Keratinocyte (primary cell): ENCODE measurements at regions not wholly inside any gene's neighbourhood (a gene's known extent, or its start where the extent isn't known, plus 50 kb on each side); places are given as distances from the start of the nearest gene placed in this dataset.

Source experiments
- DNase-seq: peaks from one replicate; pipeline ENCODE4 v3.0.0-alpha.2; 2011; ENCODE audit warnings: low read depth, missing footprints, low spot score
- FAIRE-seq: peaks from 2 replicates; lab custom pipeline; 2011; peaks lifted over from hg19 to GRCh38; lab: Jason Lieb, UNC
- H2AFZ ChIP-seq: 2 replicates; pipeline ENCODE4 v1.6.0; 2012; ENCODE audit warnings: low read length, control low read depth, inconsistent platforms; ENCODE audit not compliant: control insufficient read depth
- H3K27ac ChIP-seq: 2 replicates; pipeline ENCODE4 v1.5.1; 2011; ENCODE audit warnings: low read length; ENCODE audit not compliant: control insufficient read depth, insufficient read depth
- H3K27me3 ChIP-seq: 3 replicates; pipeline ENCODE4 v1.6.0; 2011; ENCODE audit warnings: low read length; ENCODE audit not compliant: control insufficient read depth, insufficient read depth; ENCODE audit errors: extremely low read depth
- H3K36me3 ChIP-seq, 2 experiments: 2 replicates in 1 of 2; 3 replicates in 1 of 2; pipeline ENCODE4 v1.5.1; 2011; ENCODE audit warnings: low read length in 2 of 2, mild to moderate bottlenecking in 1 of 2; ENCODE audit not compliant: control insufficient read depth in 2 of 2, insufficient read depth in 2 of 2; ENCODE audit errors: extremely low read depth in 1 of 2
- H3K4me1 ChIP-seq: 3 replicates; pipeline ENCODE4 v1.5.1; 2011; ENCODE audit warnings: low read length; ENCODE audit not compliant: control insufficient read depth, insufficient read depth; ENCODE audit errors: extremely low read depth
- H3K4me2 ChIP-seq: 3 replicates; pipeline ENCODE4 v1.6.0; 2011; ENCODE audit warnings: low read depth, low read length; ENCODE audit not compliant: control insufficient read depth, insufficient read depth; ENCODE audit errors: extremely low read depth
- H3K4me3 ChIP-seq, 3 experiments: fragments of 200-600 bp in 1 of 3; sonication (generic) in 1 of 3; 2 replicates in 2 of 3; 3 replicates in 1 of 3; pipeline ENCODE4 v1.5.1; 2011 to 2016; ENCODE audit warnings: low read length in 3 of 3, mild to moderate bottlenecking in 3 of 3, control low read depth in 2 of 3, inconsistent platforms in 1 of 3, low read depth in 1 of 3, mixed read lengths in 1 of 3, mixed run types in 1 of 3, moderate library complexity in 1 of 3; ENCODE audit not compliant: control insufficient read depth in 2 of 3, insufficient read depth in 2 of 3; ENCODE audit errors: extremely low read depth in 1 of 3
- H3K79me2 ChIP-seq: 2 replicates; pipeline ENCODE4 v1.6.0; 2012; ENCODE audit warnings: low read length; ENCODE audit not compliant: control insufficient read depth, insufficient read depth
- H3K9ac ChIP-seq: 3 replicates; pipeline ENCODE4 v1.6.0; 2011; ENCODE audit warnings: low read length; ENCODE audit not compliant: control insufficient read depth, insufficient read depth; ENCODE audit errors: extremely low read depth
- H3K9me1 ChIP-seq: 3 replicates; pipeline ENCODE4 v1.6.0; 2011; ENCODE audit warnings: low read length; ENCODE audit not compliant: control insufficient read depth, insufficient read depth; ENCODE audit errors: extremely low read depth
- H3K9me3 ChIP-seq: 2 replicates; pipeline ENCODE4 v1.5.1; 2012; ENCODE audit warnings: low read depth, low read length; ENCODE audit not compliant: control insufficient read depth
- H4K20me1 ChIP-seq: 3 replicates; pipeline ENCODE4 v1.6.0; 2011; ENCODE audit warnings: low read length; ENCODE audit not compliant: control insufficient read depth, insufficient read depth; ENCODE audit errors: extremely low read depth
- EZH2 ChIP-seq: IDR thresholded peaks from one replicate; pipeline ENCODE4 v1.6.1; 2012; ENCODE audit warnings: inconsistent platforms, mild to moderate bottlenecking, low read length, moderate library complexity
- dilution Hi-C: fragments of 300-500 bp; cut with MboI; formaldehyde crosslinking; loops from one replicate; pipeline ENCODE4 v1.7.0; 2020; ENCODE audit warnings: low sequenced_read_pairs; ENCODE audit not compliant: extremely low pct_ligation_motif_present
- TF ChIP-seq, protein P1 (sequence below), 3 experiments: IDR thresholded peaks in 1 of 3; conservative IDR thresholded peaks in 1 of 3; optimal IDR thresholded peaks in 1 of 3; 2 replicates in 2 of 3; 3 replicates in 1 of 3; pipeline versions ENCODE3 to v1.5.1; 2011; ENCODE audit warnings: low read length in 3 of 3, mild to moderate bottlenecking in 3 of 3, moderate library complexity in 2 of 3, control low read depth in 1 of 3, inconsistent platforms in 1 of 3; ENCODE audit not compliant: insufficient read depth in 2 of 3; ENCODE audit errors: extremely low read depth in 1 of 3

GRCh38 chr16:65254144-65254543 is 132.3 kb upstream of the CDH11 start:
- no peak overlapping the region for H3K9ac ChIP-seq
- H3K9me3 ChIP-seq = no peaks in the 10 kb centered on the region
- H3K79me2 ChIP-seq = no peaks in the 10 kb centered on the region
- no peak overlapping the region for H3K4me2 ChIP-seq
- H2AFZ ChIP-seq = no peak overlapping the region
- DNase-seq (no peak), FAIRE-seq (no peak)
- no peaks in the 10 kb centered on the region for H3K36me3 ChIP-seq
- no peaks in the 10 kb centered on the region for H3K9me1 ChIP-seq
- H3K27ac ChIP-seq = no peak overlapping the region
- H3K4me3 ChIP-seq = no peak overlapping the region
- H3K27me3 ChIP-seq = no peaks in the 10 kb centered on the region
- TF ChIP-seq, protein P1, sequence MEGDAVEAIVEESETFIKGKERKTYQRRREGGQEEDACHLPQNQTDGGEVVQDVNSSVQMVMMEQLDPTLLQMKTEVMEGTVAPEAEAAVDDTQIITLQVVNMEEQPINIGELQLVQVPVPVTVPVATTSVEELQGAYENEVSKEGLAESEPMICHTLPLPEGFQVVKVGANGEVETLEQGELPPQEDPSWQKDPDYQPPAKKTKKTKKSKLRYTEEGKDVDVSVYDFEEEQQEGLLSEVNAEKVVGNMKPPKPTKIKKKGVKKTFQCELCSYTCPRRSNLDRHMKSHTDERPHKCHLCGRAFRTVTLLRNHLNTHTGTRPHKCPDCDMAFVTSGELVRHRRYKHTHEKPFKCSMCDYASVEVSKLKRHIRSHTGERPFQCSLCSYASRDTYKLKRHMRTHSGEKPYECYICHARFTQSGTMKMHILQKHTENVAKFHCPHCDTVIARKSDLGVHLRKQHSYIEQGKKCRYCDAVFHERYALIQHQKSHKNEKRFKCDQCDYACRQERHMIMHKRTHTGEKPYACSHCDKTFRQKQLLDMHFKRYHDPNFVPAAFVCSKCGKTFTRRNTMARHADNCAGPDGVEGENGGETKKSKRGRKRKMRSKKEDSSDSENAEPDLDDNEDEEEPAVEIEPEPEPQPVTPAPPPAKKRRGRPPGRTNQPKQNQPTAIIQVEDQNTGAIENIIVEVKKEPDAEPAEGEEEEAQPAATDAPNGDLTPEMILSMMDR (optimal IDR thresholded peaks at IDR 0.05 in 1 of 3, IDR thresholded peaks at IDR 0.05 in 1 of 3, conservative IDR thresholded peaks at IDR 0.05 in 1 of 3; ENCODE audit: extremely low read depth in 1 of 3, insufficient read depth in 2 of 3, low read length in 3 of 3) = no peak
- no peak for TF ChIP-seq EZH2
- no peaks in the 10 kb centered on the region for H4K20me1 ChIP-seq
- no peaks in the 10 kb centered on the region for H3K4me1 ChIP-seq
- dilution Hi-C loops = no loop called here

GRCh38 chr16:65249768-65250167 is 127.9 kb upstream of the CDH11 start:
- dilution Hi-C loops = no loop called here
- FAIRE-seq (no peak), DNase-seq (no peak)
- no peaks in the 10 kb centered on the region for H3K79me2 ChIP-seq
- H3K9ac ChIP-seq = no peak overlapping the region
- peak overlapping the region; percentile 8 for H2AFZ ChIP-seq
- H4K20me1 ChIP-seq = no peaks in the 10 kb centered on the region
- no peaks in the 10 kb centered on the region for H3K36me3 ChIP-seq
- H3K9me3 ChIP-seq = no peaks in the 10 kb centered on the region
- no peaks in the 10 kb centered on the region for H3K9me1 ChIP-seq
- no peak overlapping the region for H3K27ac ChIP-seq
- no peaks in the 10 kb centered on the region for H3K4me1 ChIP-seq
- TF ChIP-seq, protein P1 (optimal IDR thresholded peaks at IDR 0.05 in 1 of 3, IDR thresholded peaks at IDR 0.05 in 1 of 3, conservative IDR thresholded peaks at IDR 0.05 in 1 of 3; ENCODE audit: extremely low read depth in 1 of 3, insufficient read depth in 2 of 3, low read length in 3 of 3) = peak in 1 of 3 experiments; percentile 15
- TF ChIP-seq EZH2 = no peak
- H3K4me2 ChIP-seq = no peak overlapping the region
- no peak overlapping the region for H3K4me3 ChIP-seq
- no peaks in the 10 kb centered on the region for H3K27me3 ChIP-seq
